Fibroblast of pulmonary artery (primary cell): ENCODE measurements at regions not wholly inside any gene's neighbourhood (a gene's known extent, or its start where the extent isn't known, plus 50 kb on each side); places are given as distances from the start of the nearest gene placed in this dataset.

Source experiments
- DNase-seq: peaks from one replicate; pipeline ENCODE4 v3.0.0-alpha.2; 2010; ENCODE audit warnings: low read depth
- H3K4me3 ChIP-seq: replicated peaks from 2 replicates; pipeline ENCODE4 v1.5.1; 2011; ENCODE audit warnings: low read depth, mild to moderate bottlenecking, control low read depth, low read length, moderate library complexity
- TF ChIP-seq, protein P1 (sequence below): IDR thresholded peaks from 2 replicates; pipeline ENCODE4 v1.5.1; 2011; ENCODE audit warnings: mild to moderate bottlenecking, control low read depth, low read length, inconsistent platforms; ENCODE audit errors: missing control alignments

DNA sequence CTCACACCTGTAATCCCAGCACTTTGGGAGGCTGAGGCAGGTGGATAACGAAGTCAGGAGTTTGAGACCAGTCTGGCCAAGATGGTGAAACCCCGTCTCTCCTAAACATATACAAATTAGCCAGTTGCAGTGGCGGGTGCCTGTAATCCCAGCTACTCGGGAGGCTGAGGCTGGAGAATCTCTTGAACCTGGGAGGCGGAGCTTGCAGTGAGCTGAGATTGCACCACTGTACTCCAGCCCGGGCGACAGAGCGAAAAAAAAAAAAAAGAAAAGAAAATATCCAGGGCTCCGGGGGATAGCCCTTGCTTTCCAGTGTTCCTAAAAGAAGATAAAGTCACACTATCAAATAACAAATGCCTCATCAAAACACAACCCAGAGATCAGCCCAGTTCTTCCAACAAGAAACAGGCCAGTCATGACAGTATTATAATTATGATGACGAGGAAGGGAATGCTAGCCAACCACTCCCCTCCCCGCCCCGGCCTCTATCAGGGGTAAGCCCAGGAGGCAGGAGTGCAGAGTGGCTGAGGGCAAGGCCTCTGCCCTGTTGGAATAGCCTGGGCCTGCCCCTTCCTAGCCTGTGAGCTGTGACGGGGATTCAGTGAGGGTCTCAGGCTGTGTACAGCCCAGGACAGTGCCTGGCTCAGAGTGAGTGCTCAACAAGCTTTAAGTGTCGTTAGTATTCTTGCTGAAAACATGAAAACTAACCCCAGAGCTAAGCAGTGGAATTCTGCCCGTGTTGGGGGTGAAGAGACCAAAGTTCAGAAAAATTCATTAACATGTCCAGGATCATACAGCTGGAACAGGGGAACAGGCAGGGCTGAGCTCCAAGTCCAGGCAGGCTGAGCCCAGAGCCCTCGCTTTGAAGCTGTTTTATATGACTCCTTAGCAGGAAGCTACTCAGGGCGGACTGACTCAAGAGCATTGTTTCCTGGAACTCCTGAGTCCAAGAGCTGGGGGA lies 54.3 kb downstream of the FAM241B start:
- no peak overlapping the region for H3K4me3 ChIP-seq
- TF ChIP-seq, protein P1, sequence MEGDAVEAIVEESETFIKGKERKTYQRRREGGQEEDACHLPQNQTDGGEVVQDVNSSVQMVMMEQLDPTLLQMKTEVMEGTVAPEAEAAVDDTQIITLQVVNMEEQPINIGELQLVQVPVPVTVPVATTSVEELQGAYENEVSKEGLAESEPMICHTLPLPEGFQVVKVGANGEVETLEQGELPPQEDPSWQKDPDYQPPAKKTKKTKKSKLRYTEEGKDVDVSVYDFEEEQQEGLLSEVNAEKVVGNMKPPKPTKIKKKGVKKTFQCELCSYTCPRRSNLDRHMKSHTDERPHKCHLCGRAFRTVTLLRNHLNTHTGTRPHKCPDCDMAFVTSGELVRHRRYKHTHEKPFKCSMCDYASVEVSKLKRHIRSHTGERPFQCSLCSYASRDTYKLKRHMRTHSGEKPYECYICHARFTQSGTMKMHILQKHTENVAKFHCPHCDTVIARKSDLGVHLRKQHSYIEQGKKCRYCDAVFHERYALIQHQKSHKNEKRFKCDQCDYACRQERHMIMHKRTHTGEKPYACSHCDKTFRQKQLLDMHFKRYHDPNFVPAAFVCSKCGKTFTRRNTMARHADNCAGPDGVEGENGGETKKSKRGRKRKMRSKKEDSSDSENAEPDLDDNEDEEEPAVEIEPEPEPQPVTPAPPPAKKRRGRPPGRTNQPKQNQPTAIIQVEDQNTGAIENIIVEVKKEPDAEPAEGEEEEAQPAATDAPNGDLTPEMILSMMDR = no peak
- peak; percentile 66 for DNase-seq

DNA sequence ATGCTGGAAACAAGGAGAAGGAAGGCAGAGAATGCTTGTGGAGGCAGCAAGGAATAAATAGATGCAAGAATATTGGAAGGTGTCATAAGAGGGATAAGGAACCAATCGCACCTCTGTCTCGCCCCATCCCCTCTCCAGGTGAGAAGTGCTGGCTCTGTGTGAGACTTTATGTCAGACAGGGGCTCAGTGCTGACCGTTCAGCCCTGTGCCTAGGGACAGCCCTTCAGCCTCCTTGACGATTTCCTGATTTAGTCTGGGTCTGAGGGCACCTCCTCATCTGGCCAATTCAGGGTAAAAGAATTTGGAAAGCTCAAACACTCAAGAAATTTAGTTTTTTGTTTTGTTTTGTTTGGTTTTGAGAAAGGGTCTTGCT lies 54.9 kb downstream of the FAM241B start:
- no peak for DNase-seq
- TF ChIP-seq, protein P1 = no peak
- H3K4me3 ChIP-seq = no peak overlapping the region

DNA sequence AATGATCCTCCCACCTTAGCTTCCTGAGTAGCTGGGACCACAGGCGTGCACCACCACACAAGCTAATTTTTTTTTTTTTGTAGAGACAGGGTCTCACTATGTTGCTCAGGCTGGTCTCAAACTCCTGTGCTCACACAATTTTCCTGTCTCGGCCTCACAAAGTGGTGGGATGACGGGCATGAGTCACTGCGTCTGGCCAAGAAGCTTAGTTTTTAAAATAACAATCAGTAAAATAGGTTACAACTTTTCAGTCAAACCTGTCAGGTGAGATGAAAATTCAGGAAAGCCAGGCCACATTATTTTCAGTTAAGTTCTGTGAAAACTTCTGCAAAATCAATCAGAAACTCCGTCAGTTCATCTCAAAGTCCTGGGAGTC lies 55.4 kb downstream of the FAM241B start:
- DNase-seq = no peak

DNA sequence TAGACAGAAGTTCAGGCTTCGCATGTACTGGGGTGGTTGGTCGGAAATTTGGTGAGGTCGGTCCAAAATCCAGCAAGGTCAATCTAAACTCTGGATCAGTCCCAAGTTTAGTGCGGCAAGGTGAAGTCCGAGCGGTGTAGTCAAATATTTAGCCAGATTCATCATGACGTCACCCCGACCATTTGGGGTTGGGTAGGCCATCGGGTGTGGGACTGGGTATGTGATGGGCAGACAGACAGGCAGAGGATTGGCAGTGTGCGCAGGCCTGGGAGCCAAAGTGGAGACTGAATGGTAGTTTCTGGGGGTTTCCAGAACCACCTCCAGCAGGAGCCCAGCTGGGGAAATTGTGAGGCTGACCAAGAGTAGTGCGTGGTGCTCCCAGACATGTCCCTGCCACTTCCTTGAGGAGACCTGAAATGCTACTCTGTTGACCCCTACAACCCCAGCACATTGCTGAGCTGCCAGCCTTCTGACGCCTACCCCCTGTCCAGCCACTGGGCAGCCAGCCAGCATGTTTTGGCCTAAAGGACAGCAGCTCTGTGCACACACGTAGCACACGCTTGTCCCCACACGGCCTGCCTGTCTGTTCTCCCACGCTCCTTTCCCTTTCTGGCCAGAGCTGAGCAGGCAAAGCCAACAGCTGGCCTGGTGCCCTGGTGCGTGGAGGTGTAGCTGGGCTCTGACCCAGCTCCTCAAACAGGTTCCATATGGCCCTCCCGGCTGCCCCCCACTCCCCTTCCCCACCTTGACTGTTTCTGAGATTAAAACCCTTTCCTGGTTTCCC lies 55.9 kb downstream of the FAM241B start:
- DNase-seq = peak; percentile 30
- TF ChIP-seq, protein P1 = no peak

More for the DNA sequence above, 55.4 kb downstream of the FAM241B start:
- H3K4me3 ChIP-seq = no peak overlapping the region
- TF ChIP-seq, protein P1 = no peak

DNA sequence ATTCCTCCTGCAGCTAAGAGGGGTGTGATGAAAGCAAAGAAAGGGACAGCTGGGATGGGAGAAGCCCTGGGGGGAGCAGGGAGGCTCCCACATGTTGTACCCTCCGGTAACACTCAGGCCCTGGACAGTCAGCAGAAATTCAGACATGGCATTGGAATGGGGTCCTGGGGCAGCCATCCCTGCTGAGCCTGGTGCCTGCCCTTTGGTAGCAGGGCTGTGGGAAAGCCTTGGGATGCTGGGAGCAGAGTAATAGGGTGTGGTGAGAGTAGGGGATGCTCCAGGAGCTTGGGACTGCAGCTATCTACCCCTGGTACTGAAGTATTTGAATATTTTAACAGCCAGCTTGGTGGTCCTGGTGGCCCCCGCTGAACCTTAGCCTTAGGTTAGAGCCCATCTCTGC lies 56.8 kb downstream of the FAM241B start:
- TF ChIP-seq, protein P1 = no peak
- DNase-seq = no peak
- H3K4me3 ChIP-seq = no peak overlapping the region

More for the DNA sequence above, 55.9 kb downstream of the FAM241B start:
- no peak overlapping the region for H3K4me3 ChIP-seq

DNA sequence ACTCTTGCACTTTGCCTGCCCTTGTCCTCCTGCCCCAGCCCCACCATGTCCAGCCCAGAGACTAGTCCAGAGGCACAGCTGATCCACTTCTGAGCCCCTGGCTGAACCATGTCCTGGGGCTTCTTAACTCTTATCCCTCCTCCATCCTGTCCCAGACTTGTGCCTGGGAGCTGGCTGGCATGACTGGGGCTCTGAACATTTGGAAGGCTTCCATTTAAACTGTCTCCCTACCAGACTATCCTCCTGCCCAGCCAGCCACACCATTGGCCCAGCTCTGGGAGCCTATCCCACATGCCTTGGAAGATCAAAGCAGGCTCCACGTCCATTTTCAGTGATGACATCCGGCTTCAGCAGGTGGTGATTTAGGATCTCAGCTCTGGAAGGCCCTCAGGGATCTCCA lies 57.4 kb downstream of the FAM241B start:
- DNase-seq = no peak
- TF ChIP-seq, protein P1 = no peak
- no peak overlapping the region for H3K4me3 ChIP-seq
